Osteocyte (in vitro differentiated cells): ENCODE measurements at regions not wholly inside any gene's neighbourhood (a gene's known extent, or its start where the extent isn't known, plus 50 kb on each side); places are given as distances from the start of the nearest gene placed in this dataset.

Experiments used
- DNase-seq: peaks from one replicate; pipeline ENCODE4 v3.0.0; 2021; ENCODE audit warnings: mixed read lengths; ENCODE audit not compliant: unreplicated experiment; ENCODE audit errors: extremely low spot score
- H3K27ac Mint-ChIP-seq: one replicate; pipeline ENCODE4 v1.8.0; 2021; ENCODE audit warnings: mild to moderate bottlenecking, mixed read lengths; ENCODE audit not compliant: unreplicated experiment
- H3K27me3 Mint-ChIP-seq: one replicate; pipeline ENCODE4 v1.8.0; 2021; ENCODE audit warnings: mixed read lengths; ENCODE audit not compliant: unreplicated experiment
- H3K36me3 Mint-ChIP-seq: one replicate; pipeline ENCODE4 v1.8.0; 2021; ENCODE audit warnings: mixed read lengths; ENCODE audit not compliant: unreplicated experiment
- H3K4me1 Mint-ChIP-seq: one replicate; pipeline ENCODE4 v1.8.0; 2021; ENCODE audit warnings: mixed read lengths; ENCODE audit not compliant: unreplicated experiment
- H3K4me3 Mint-ChIP-seq: one replicate; pipeline ENCODE4 v1.8.0; 2021; ENCODE audit warnings: mild to moderate bottlenecking, moderate library complexity, mixed read lengths; ENCODE audit not compliant: unreplicated experiment
- H3K9me3 Mint-ChIP-seq: one replicate; pipeline ENCODE4 v1.8.0; 2021; ENCODE audit warnings: mixed read lengths; ENCODE audit not compliant: unreplicated experiment
- CTCF ChIP-seq: fragments of 200-600 bp; sonication (generic); IDR thresholded peaks from 2 replicates; pipeline ENCODE4 v1.5.0; 2021; ENCODE audit warnings: antibody characterized with exemption, mild to moderate bottlenecking, moderate library complexity

- no peaks in the 10 kb centered on the region for H3K36me3 Mint-ChIP-seq
- DNase-seq, result no peak
- peaks cover 4% of the 10 kb centered on the region for H3K9me3 Mint-ChIP-seq
- TF ChIP-seq CTCF, result no peak
- H3K4me3 Mint-ChIP-seq, result no peak overlapping the region
- H3K27me3 Mint-ChIP-seq, result no peaks in the 10 kb centered on the region
- H3K27ac Mint-ChIP-seq, result no peak overlapping the region
- H3K4me1 Mint-ChIP-seq, result no peaks in the 10 kb centered on the region
Observed at GRCh38 chr18:1522249-1522615, 617.6 kb downstream of the ADCYAP1 start.

GRCh38 chr18:1526991-1527390 is 622.3 kb downstream of the ADCYAP1 start:
- Mint-ChIP-seq H3K36me3 (no peaks in the 10 kb centered on the region), H3K4me1 (no peaks in the 10 kb centered on the region), H3K27me3 (no peaks in the 10 kb centered on the region), H3K9me3 (peaks cover 10% of the 10 kb centered on the region), H3K27ac (no peak overlapping the region), H3K4me3 (no peak overlapping the region)
- DNase-seq, result no peak
- TF ChIP-seq CTCF, result no peak

GRCh38 chr18:1527805-1528204 is 623.1 kb downstream of the ADCYAP1 start:
- DNase-seq, result no peak
- no peak for TF ChIP-seq CTCF
- Mint-ChIP-seq H3K27ac (no peak overlapping the region), H3K36me3 (no peaks in the 10 kb centered on the region), H3K4me3 (no peak overlapping the region), H3K4me1 (no peaks in the 10 kb centered on the region), H3K9me3 (peaks cover 10% of the 10 kb centered on the region), H3K27me3 (no peaks in the 10 kb centered on the region)

- Mint-ChIP-seq H3K4me3 (no peak overlapping the region), H3K27ac (no peak overlapping the region), H3K4me1 (no peaks in the 10 kb centered on the region)
Observed at GRCh38 chr18:1528447-1528846, 623.8 kb downstream of the ADCYAP1 start.

GRCh38 chr18:1528964-1529509 is 624.4 kb downstream of the ADCYAP1 start:
- TF ChIP-seq CTCF, result no peak
- Mint-ChIP-seq H3K4me1 (no peaks in the 10 kb centered on the region), H3K36me3 (no peaks in the 10 kb centered on the region), H3K27ac (no peak overlapping the region), H3K4me3 (no peak overlapping the region), H3K27me3 (no peaks in the 10 kb centered on the region), H3K9me3 (peaks cover 10% of the 10 kb centered on the region)
- DNase-seq, result no peak

More at GRCh38 chr18:1528447-1528846, 623.8 kb downstream of the ADCYAP1 start:
- H3K36me3 Mint-ChIP-seq, result no peaks in the 10 kb centered on the region
- TF ChIP-seq CTCF, result no peak
- no peak for DNase-seq
- no peaks in the 10 kb centered on the region for H3K27me3 Mint-ChIP-seq
- peaks cover 10% of the 10 kb centered on the region for H3K9me3 Mint-ChIP-seq
